WTC11 (cell line): ENCODE measurements at regions not wholly inside any gene's neighbourhood (a gene's known extent, or its start where the extent isn't known, plus 50 kb on each side); places are given as distances from the start of the nearest gene placed in this dataset.

ENCODE experiments used
- ATAC-seq: fragments of 200-7000 bp; cut with Tn5 transposase; 2 replicates; pipeline ENCODE4 v1.10.0; 2021; ENCODE audit warnings: mild to moderate bottlenecking, moderate library complexity
- CTCF ChIA-PET: fragments of 300-600 bp; sonication (Branson Sonifier 250); formaldehyde crosslinking; loops from one replicate; lab custom pipeline; 2021; ENCODE audit warnings: antibody characterized with exemption; lab: Charles Lee
- POLR2A ChIA-PET: fragments of 350-600 bp; sonication (Branson Sonifier 250); formaldehyde crosslinking; loops from one replicate; lab custom pipeline; 2021; ENCODE audit warnings: antibody characterized with exemption; lab: Charles Lee
- DNase-seq: peaks from one replicate; pipeline ENCODE4 v3.0.0; 2021; ENCODE audit warnings: low spot score
- H3K27ac Mint-ChIP-seq: 2 replicates; pipeline ENCODE4 v1.8.0; 2021; ENCODE audit warnings: mixed read lengths
- H3K27me3 Mint-ChIP-seq: 2 replicates; pipeline ENCODE4 v1.8.0; 2021; ENCODE audit warnings: low read depth, mild to moderate bottlenecking, moderate library complexity, mixed read lengths
- H3K36me3 Mint-ChIP-seq: 2 replicates; pipeline ENCODE4 v1.8.0; 2021; ENCODE audit warnings: mixed read lengths
- H3K4me1 Mint-ChIP-seq: 2 replicates; pipeline ENCODE4 v1.8.0; 2022; ENCODE audit warnings: mixed read lengths
- H3K4me3 Mint-ChIP-seq: 2 replicates; pipeline ENCODE4 v1.8.0; 2021; ENCODE audit warnings: mild to moderate bottlenecking, moderate library complexity, mixed read lengths
- H3K9me3 Mint-ChIP-seq: 2 replicates; pipeline ENCODE4 v1.8.0; 2021; ENCODE audit warnings: mixed read lengths
- HMGA2 ChIP-seq: fragments of 250-450 bp; sonication (Bioruptor Pico); IDR thresholded peaks from 2 replicates; pipeline ENCODE4 v1.4.0; 2021; ENCODE audit warnings: mild to moderate bottlenecking, moderate library complexity
- IRF1 ChIP-seq: sonication (generic); formaldehyde crosslinking; IDR thresholded peaks from 2 replicates; pipeline ENCODE4 v1.8.0; 2023; ENCODE audit warnings: missing genetic modification reagents
- JUN ChIP-seq: sonication (generic); formaldehyde crosslinking; IDR thresholded peaks from 2 replicates; pipeline ENCODE4 v1.8.0; 2023; ENCODE audit warnings: mild to moderate bottlenecking, missing genetic modification reagents
- MXD4 ChIP-seq: fragments of 250-450 bp; sonication (Bioruptor Pico); IDR thresholded peaks from 2 replicates; pipeline ENCODE4 v1.8.0; 2021; ENCODE audit warnings: mild to moderate bottlenecking, moderate library complexity, borderline replicate concordance
- NR3C1 ChIP-seq: sonication (generic); formaldehyde crosslinking; conservative IDR thresholded peaks from 2 replicates; pipeline ENCODE4 v1.8.1; 2023; ENCODE audit warnings: low read depth, mild to moderate bottlenecking, missing genetic modification reagents
- OVOL2 ChIP-seq: fragments of 250-450 bp; sonication (Bioruptor Pico); IDR thresholded peaks from 2 replicates; pipeline ENCODE4 v1.9.0; 2021; ENCODE audit warnings: mild to moderate bottlenecking, borderline replicate concordance
- PREB ChIP-seq: sonication (generic); formaldehyde crosslinking; IDR thresholded peaks from 2 replicates; pipeline ENCODE4 v1.8.1; 2022; ENCODE audit warnings: mild to moderate bottlenecking, missing genetic modification reagents, moderate library complexity, borderline replicate concordance
- ZBTB21 ChIP-seq: sonication (generic); formaldehyde crosslinking; IDR thresholded peaks from 2 replicates; pipeline ENCODE4 v1.8.1; 2023; ENCODE audit warnings: mild to moderate bottlenecking, missing genetic modification reagents, borderline replicate concordance
- ZNF121 ChIP-seq: sonication (generic); formaldehyde crosslinking; IDR thresholded peaks from 2 replicates; pipeline ENCODE4 v1.8.0; 2023; ENCODE audit warnings: missing genetic modification reagents
- ZNF232 ChIP-seq: sonication (generic); formaldehyde crosslinking; IDR thresholded peaks from 2 replicates; pipeline ENCODE4 v1.8.0; 2022; ENCODE audit warnings: mild to moderate bottlenecking, missing genetic modification reagents

DNA sequence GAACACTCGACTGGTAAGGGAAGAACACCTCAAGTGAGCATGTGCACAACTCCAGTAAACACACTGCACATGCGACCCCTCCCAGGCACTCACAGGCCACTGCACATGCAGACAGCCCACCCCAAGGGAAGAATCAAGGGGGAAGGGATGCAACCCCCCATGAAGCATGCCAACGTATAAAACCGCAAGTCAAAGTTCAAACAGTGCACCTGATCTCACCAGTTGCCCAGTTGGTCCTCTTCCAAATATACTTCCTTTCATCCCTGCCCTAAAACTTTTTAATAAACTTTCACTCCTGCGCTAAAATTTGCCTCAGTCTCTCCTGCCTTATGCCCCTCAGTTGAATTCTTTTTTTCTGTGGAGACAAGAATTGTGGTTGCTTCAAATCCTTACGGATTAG lies 51.0 kb upstream of the TOM1L1 start:
- ATAC-seq = no peak
- H3K9me3 Mint-ChIP-seq = peaks cover 65% of the 10 kb centered on the region
- H3K36me3 Mint-ChIP-seq = peaks cover 19% of the 10 kb centered on the region
- peaks cover 3% of the 10 kb centered on the region for H3K27me3 Mint-ChIP-seq
- H3K27ac Mint-ChIP-seq = no peak overlapping the region
- no peak for DNase-seq
- TF ChIP-seq HMGA2 (CRISPR knock-in tag) (no peak), ZBTB21 (CRISPR knock-in tag) (no peak), PREB (CRISPR knock-in tag) (no peak), MXD4 (CRISPR knock-in tag) (no peak), ZNF232 (CRISPR knock-in tag) (no peak), NR3C1 (CRISPR knock-in tag) (no peak), JUN (CRISPR knock-in tag) (no peak), OVOL2 (no peak), ZNF121 (no peak), IRF1 (CRISPR knock-in tag) (no peak)
- H3K4me1 Mint-ChIP-seq = peaks cover 5% of the 10 kb centered on the region
- H3K4me3 Mint-ChIP-seq = no peak overlapping the region
- POLR2A ChIA-PET = no interaction called here
- CTCF ChIA-PET = no interaction called here
